HL-60 (cell line): ENCODE measurements at regions not wholly inside any gene's neighbourhood (a gene's known extent, or its start where the extent isn't known, plus 50 kb on each side); places are given as distances from the start of the nearest gene placed in this dataset.

ENCODE experiments used
- CTCF ChIP-seq: IDR thresholded peaks from one replicate; pipeline ENCODE4 v1.5.1; 2011; ENCODE audit warnings: low read length, control low read depth, inconsistent platforms; ENCODE audit not compliant: insufficient read depth
- GABPA ChIP-seq: IDR thresholded peaks from 2 replicates; pipeline ENCODE4 v1.6.1; 2012; ENCODE audit warnings: low read depth
- POLR2AphosphoS5 ChIP-seq: IDR thresholded peaks from 2 replicates; pipeline ENCODE4 v1.6.1; 2012; ENCODE audit warnings: low read depth
- REST ChIP-seq: IDR thresholded peaks from 2 replicates; pipeline ENCODE4 v1.6.1; 2012; ENCODE audit warnings: low read depth; ENCODE audit not compliant: insufficient replicate concordance
- SPI1 ChIP-seq: IDR thresholded peaks from 2 replicates; pipeline ENCODE4 v1.6.1; 2012; ENCODE audit warnings: low read depth, mild to moderate bottlenecking, borderline replicate concordance

DNA sequence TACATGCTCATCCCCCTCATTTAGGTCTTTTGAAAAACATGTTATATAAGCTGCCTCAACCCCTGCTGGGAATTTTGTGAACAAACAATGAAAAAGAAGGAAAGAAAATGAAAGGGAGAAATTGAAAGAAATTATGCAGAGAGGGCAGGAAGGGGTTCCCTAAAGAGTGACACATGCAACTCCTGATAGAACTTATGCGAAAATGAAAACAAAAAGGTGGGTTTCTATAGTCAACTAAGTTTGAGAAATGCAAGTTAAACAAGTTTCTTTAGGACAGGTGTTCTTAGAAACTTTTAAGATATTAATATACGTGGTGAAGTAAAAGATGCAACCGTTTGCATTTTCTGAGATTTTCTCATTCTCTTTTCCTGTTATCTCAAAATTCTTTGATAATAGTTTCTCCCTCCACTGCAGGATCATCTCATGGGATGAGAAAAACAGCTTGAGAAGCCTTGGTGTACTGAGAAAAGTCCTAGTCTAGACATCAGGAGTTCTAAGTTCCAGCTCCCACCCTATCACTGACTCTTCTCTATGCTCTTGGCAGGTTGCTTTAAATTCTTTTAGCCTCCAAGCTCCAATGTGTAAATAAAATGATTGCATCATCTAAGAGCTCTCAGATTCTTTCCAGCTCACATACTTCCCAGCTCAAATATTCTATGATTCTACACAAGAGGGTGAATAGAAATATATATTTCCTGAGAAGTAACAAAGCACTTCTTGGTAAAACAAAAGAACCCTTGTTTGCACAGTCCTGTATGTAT lies 109.2 kb downstream of the FAM76B start:
- TF ChIP-seq CTCF, result no peak
- TF ChIP-seq POLR2AphosphoS5, result no peak
- TF ChIP-seq GABPA, result no peak
- TF ChIP-seq REST, result no peak
- TF ChIP-seq SPI1, result no peak
